ENCODE measurements at regions not wholly inside any gene's neighbourhood (a gene's known extent, or its start where the extent isn't known, plus 50 kb on each side); places are given as distances from the start of the nearest gene placed in this dataset.

GRCh38 chr19:29308977-29309590 is 96.1 kb upstream of the UQCRFS1 start:
- no peak for TF ChIP-seq CTCF (IDR thresholded peaks at IDR 0.05)
- TF ChIP-seq POLR2A (IDR thresholded peaks at IDR 0.05), result no peak
